Uterus (tissue), 3 donors: ENCODE measurements at regions not wholly inside any gene's neighbourhood (a gene's known extent, or its start where the extent isn't known, plus 50 kb on each side); places are given as distances from the start of the nearest gene placed in this dataset.
"Not testable (repeated sequence)": the region's sequence is repeated elsewhere in the genome, so short reads cannot be mapped to it uniquely, and the experiment has no call there.

ENCODE experiments used
- DNase-seq, 2 donors: peaks; one replicate each; pipeline ENCODE4 v3.0.0-alpha.2; 2019 to 2020
- H3K27ac ChIP-seq, 2 donors: fragments of 200-600 bp; sonication (generic); 1 replicate in 1 of 2; 2 replicates in 1 of 2; pipeline ENCODE4 v1.5.1; 2016 to 2018
- H3K27me3 ChIP-seq, 2 donors: fragments of 200-600 bp; sonication (generic); one replicate each; pipeline ENCODE4 v1.5.1; 2018 to 2019; ENCODE audit warnings: control low read depth in 1 of 2
- H3K36me3 ChIP-seq, 2 donors: fragments of 200-600 bp; sonication (generic); one replicate each; pipeline ENCODE4 v1.5.1; 2019; ENCODE audit warnings: control low read depth in 1 of 2
- H3K4me1 ChIP-seq, 2 donors: fragments of 200-600 bp; sonication (generic); one replicate each; pipeline ENCODE4 v1.5.1; 2018 to 2019; ENCODE audit warnings: control low read depth in 1 of 2
- H3K4me3 ChIP-seq, 2 donors: fragments of 200-600 bp; sonication (generic); 1 replicate in 1 of 2; 2 replicates in 1 of 2; pipeline ENCODE4 v1.5.1; 2018 to 2019; ENCODE audit warnings: mild to moderate bottlenecking in 1 of 2
- H3K9me3 ChIP-seq, 2 donors: fragments of 200-600 bp; sonication (generic); one replicate each; pipeline ENCODE4 v1.5.1; 2019; ENCODE audit warnings: control low read depth in 1 of 2
- CTCF ChIP-seq, 4 experiments: fragments of 200-600 bp in 2 of 4; fragments of 450-650 bp in 2 of 4; sonication (generic) in 2 of 4; IDR thresholded peaks; one replicate each; pipeline ENCODE4 v1.5.1; 2016 to 2019; ENCODE audit warnings: antibody characterized with exemption in 4 of 4, mild to moderate bottlenecking in 2 of 4, moderate library complexity in 1 of 4
- POLR2A ChIP-seq, 2 donors: fragments of 450-650 bp; IDR thresholded peaks; one replicate each; pipeline ENCODE4 v1.6.1; 2016; ENCODE audit warnings: antibody characterized with exemption in 2 of 2, mild to moderate bottlenecking in 1 of 2, moderate library complexity in 1 of 2
- intact Hi-C: fragments of 100-400 bp; cut with DNase I; formaldehyde crosslinking; loops from one replicate; pipeline ENCODE4 v1.15.1; 2023; ENCODE audit warnings: low total_unique reads
- donor health status: DM: yes; HTN: yes; CAD: no.

- Histone ChIP-seq H3K4me1 (no peaks in the 10 kb centered on the region), H3K9me3 (peaks cover 0 to 5% of the 10 kb centered on the region in 2 donors), H3K27ac (no peak overlapping the region), H3K27me3 (no peaks in the 10 kb centered on the region), H3K36me3 (no peaks in the 10 kb centered on the region), H3K4me3 (no peak overlapping the region)
- intact Hi-C loops = no loop called here
- DNase-seq = no peak
- no peak for TF ChIP-seq CTCF (IDR thresholded peaks at IDR 0.05)
- TF ChIP-seq POLR2A (IDR thresholded peaks at IDR 0.05) = no peak
Measured at GRCh38 chr3:66644549-66644948, 143.7 kb upstream of the LRIG1 start.

DNA sequence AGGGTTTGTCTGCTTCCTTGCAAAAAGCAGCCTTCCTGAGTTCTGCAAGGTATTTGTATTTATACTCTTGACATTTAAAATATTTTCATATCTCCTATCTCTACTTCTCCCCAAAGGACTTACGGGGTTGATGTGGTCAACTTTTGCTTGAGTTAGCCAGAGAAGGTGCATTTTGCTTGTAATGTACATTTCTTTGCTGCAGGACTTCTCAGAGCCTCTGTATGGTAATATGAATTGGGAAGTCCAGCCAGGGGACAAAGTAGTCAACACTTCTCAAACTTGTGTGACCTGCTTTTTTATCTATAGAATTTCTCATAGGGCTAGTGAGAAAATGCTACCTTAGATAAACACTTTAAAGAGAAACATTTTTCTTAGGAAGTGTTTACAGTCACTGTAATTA is 148.2 kb upstream of the LRIG1 start:
- peaks cover 0 to 5% of the 10 kb centered on the region in 2 donors for H3K9me3 ChIP-seq
- no peak overlapping the region for H3K27ac ChIP-seq
- H3K36me3 ChIP-seq = no peaks in the 10 kb centered on the region
- intact Hi-C loops = no loop called here
- H3K27me3 ChIP-seq = no peaks in the 10 kb centered on the region
- TF ChIP-seq CTCF (IDR thresholded peaks at IDR 0.05) (no peak), POLR2A (IDR thresholded peaks at IDR 0.05) (no peak)
- no peak for DNase-seq
- no peaks in the 10 kb centered on the region for H3K4me1 ChIP-seq
- no peak overlapping the region for H3K4me3 ChIP-seq

GRCh38 chr3:66651520-66651919 is 150.7 kb upstream of the LRIG1 start:
- H3K9me3 ChIP-seq, H3K27me3 ChIP-seq, H3K4me3 ChIP-seq, H3K27ac ChIP-seq, H3K36me3 ChIP-seq, H3K4me1 ChIP-seq, DNase-seq, intact Hi-C loops: not testable (repeated sequence)

DNA sequence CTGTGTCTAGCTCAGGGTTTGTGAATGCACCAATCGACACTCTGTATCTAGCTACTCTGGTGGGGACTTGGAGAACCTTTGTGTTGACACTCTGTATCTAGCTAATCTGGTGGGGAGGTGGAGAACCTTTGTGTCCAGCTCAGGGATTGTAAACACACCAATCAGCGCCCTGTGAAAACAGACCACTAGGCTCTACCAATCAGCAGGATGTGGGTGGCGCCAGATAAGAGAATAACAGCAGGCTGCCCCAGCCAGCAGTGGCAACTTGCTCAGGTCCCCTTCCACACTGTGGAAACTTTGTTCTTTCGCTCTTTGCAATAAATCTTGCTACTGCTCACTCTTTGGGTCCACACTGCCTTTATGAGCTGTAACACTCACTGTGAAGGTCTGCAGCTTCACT is 151.3 kb upstream of the LRIG1 start:
- H3K36me3 ChIP-seq, H3K4me1 ChIP-seq, H3K27ac ChIP-seq, DNase-seq, H3K9me3 ChIP-seq, H3K4me3 ChIP-seq, H3K27me3 ChIP-seq, intact Hi-C loops: not testable (repeated sequence)

- Histone ChIP-seq H3K27ac (no peak overlapping the region), H3K4me1 (no peaks in the 10 kb centered on the region), H3K4me3 (no peak overlapping the region), H3K36me3 (no peaks in the 10 kb centered on the region), H3K27me3 (no peaks in the 10 kb centered on the region), H3K9me3 (no peaks in the 10 kb centered on the region)
- TF ChIP-seq CTCF (IDR thresholded peaks at IDR 0.05) (no peak), POLR2A (IDR thresholded peaks at IDR 0.05) (no peak)
- intact Hi-C loops = no loop called here
- no peak for DNase-seq
Measured at GRCh38 chr3:66655044-66655443, 154.2 kb upstream of the LRIG1 start.

DNA sequence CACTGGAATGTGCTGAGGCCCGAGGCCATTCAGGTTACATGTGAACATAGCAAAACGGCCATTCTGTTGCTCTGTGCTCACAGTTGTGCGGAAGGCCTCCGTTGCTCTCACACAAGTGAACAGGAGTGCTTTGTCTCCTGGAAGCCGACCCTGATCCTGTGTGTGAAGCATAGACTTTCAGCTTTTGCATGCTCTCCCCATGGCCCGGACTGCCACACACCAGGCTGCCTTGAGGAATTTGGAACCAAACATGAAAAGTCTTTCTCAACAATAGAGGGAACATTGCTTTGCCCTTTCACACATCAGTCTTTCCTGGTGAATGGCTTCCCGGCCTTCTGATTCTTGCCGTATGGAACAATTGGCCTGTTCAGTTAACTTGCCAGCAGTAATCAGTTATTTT is 154.8 kb upstream of the LRIG1 start:
- DNase-seq = no peak
- H3K27ac ChIP-seq = no peak overlapping the region

More for the DNA sequence above, 154.8 kb upstream of the LRIG1 start:
- no peaks in the 10 kb centered on the region for H3K27me3 ChIP-seq
- H3K36me3 ChIP-seq = no peaks in the 10 kb centered on the region
- intact Hi-C loops = no loop called here
- no peak for TF ChIP-seq POLR2A (IDR thresholded peaks at IDR 0.05)
- TF ChIP-seq CTCF (IDR thresholded peaks at IDR 0.05) = no peak
- H3K4me3 ChIP-seq = no peak overlapping the region
- no peaks in the 10 kb centered on the region for H3K9me3 ChIP-seq
- no peaks in the 10 kb centered on the region for H3K4me1 ChIP-seq
